ENCODE measurements at regions not wholly inside any gene's neighbourhood (a gene's known extent, or its start where the extent isn't known, plus 50 kb on each side); places are given as distances from the start of the nearest gene placed in this dataset.

GRCh38 chr10:28354511-28354910, 51.6 kb upstream of the MPP7 start:
- no peak overlapping the region for H2BK20ac ChIP-seq (ENCODE audit: low read depth, low read length)
- H3K4ac ChIP-seq (ENCODE audit: low read depth, low read length), result no peak overlapping the region
- H3K79me1 ChIP-seq (ENCODE audit: low read depth in 1 of 2, low read length in 2 of 2), result no peaks in the 10 kb centered on the region
- H3K27ac ChIP-seq (ENCODE audit: insufficient read depth, low read length), result no peak overlapping the region
- H3K9ac ChIP-seq (ENCODE audit: low read depth, low read length), result no peak overlapping the region
- H2BK120ac ChIP-seq (ENCODE audit: low read depth, low read length), result no peak overlapping the region
- no TSS peak for BruUV-seq (replicated peaks)
- H3K9me1 ChIP-seq (ENCODE audit: insufficient read depth, low read length), result no peaks in the 10 kb centered on the region
- no peak overlapping the region for H3K18ac ChIP-seq (ENCODE audit: low read depth, low read length)
- no peaks in the 10 kb centered on the region for H4K20me1 ChIP-seq (ENCODE audit: insufficient read depth, low read length)
- ChIA-PET POLR2A (ENCODE audit: unreplicated experiment) (no interaction called here), CTCF (no interaction called here)
- no peak overlapping the region for H2AK9ac ChIP-seq (replicated peaks; ENCODE audit: low read depth, low read length, poor library complexity)
- no peaks in the 10 kb centered on the region for H3K9me3 ChIP-seq (ENCODE audit: control insufficient read depth, insufficient read depth, low read length)
- H3K14ac ChIP-seq (replicated peaks; ENCODE audit: low read depth, low read length), result no peak overlapping the region
- in situ Hi-C loops (cut with MboI; ENCODE audit: low sequenced_read_pairs), result no loop called here
- no peak overlapping the region for H3K4me2 ChIP-seq (ENCODE audit: low read depth, low read length)
- dilution Hi-C loops (cut with HindIII; ENCODE audit: low sequenced_read_pairs, unreplicated experiment), result no loop called here
- peaks cover 15% of the 10 kb centered on the region for H3K27me3 ChIP-seq (ENCODE audit: control insufficient read depth, insufficient read depth, low read length)
- no peak overlapping the region for H2BK15ac ChIP-seq (ENCODE audit: low read depth, low read length)
- no peak overlapping the region for H3K4me3 ChIP-seq (ENCODE audit: insufficient read depth, low read depth, low read length)
- no peak overlapping the region for H3K23ac ChIP-seq (ENCODE audit: low read depth, low read length)
- DNase-seq (no peak), ATAC-seq (ENCODE audit: low read depth) (no peak)
- no peak overlapping the region for H4K8ac ChIP-seq (ENCODE audit: low read depth in 2 of 2, low read length in 2 of 2)
- no peaks in the 10 kb centered on the region for H3K36me3 ChIP-seq (ENCODE audit: control insufficient read depth, insufficient read depth, low read length)
- WGBS, 2 experiments (ENCODE audit: extremely low coverage in 2 of 2, insufficient read length in 1 of 2), result no CpG with 5 or more reads among the region's 4 CpGs
- H3K56ac ChIP-seq (ENCODE audit: extremely low read depth, insufficient read depth, low read length), result no peak overlapping the region
- no peak overlapping the region for H2AFZ ChIP-seq (replicated peaks; ENCODE audit: low read length, poor library complexity)
- no peak overlapping the region for H4K91ac ChIP-seq (ENCODE audit: insufficient read depth, low read depth, low read length)
- H4K5ac ChIP-seq (ENCODE audit: low read depth, low read length), result no peak overlapping the region
- H2AK5ac ChIP-seq (ENCODE audit: low read depth, low read length), result no peak overlapping the region
- H3K4me1 ChIP-seq (ENCODE audit: control insufficient read depth, insufficient read depth, low read length), result no peaks in the 10 kb centered on the region
- H2BK5ac ChIP-seq (ENCODE audit: low read depth, low read length, poor library complexity, severe bottlenecking), result no peak overlapping the region
- TF ChIP-seq CEBPB (IDR thresholded peaks at IDR 0.05; ENCODE audit: low read depth, low read length) (no peak), SMC3 (IDR thresholded peaks at IDR 0.05; ENCODE audit: low read depth, low read length) (no peak), POLR2A (IDR thresholded peaks at IDR 0.05; ENCODE audit: low read depth, low read length) (no peak), MAFK (IDR thresholded peaks at IDR 0.05; ENCODE audit: low read depth, low read length) (no peak), RCOR1 (IDR thresholded peaks at IDR 0.05; ENCODE audit: insufficient replicate concordance, low read length) (no peak), RFX5 (IDR thresholded peaks at IDR 0.05; ENCODE audit: low read depth, low read length) (no peak), FOS (IDR thresholded peaks at IDR 0.05; ENCODE audit: low read depth, low read length) (no peak), BHLHE40 (IDR thresholded peaks at IDR 0.05; ENCODE audit: low read depth, low read length) (no peak), MXI1 (IDR thresholded peaks at IDR 0.05; ENCODE audit: borderline replicate concordance, low read depth, low read length) (no peak), MAZ (IDR thresholded peaks at IDR 0.05; ENCODE audit: borderline replicate concordance, low read depth, low read length) (no peak), CHD1 (IDR thresholded peaks at IDR 0.05; ENCODE audit: low read depth, low read length) (no peak), CTCF (conservative IDR thresholded peaks at IDR 0.05; ENCODE audit: low read depth, low read length) (no peak), NFE2L2 (IDR thresholded peaks at IDR 0.05; ENCODE audit: low read depth, low read length) (no peak)
- TF ChIP-seq, protein P1, sequence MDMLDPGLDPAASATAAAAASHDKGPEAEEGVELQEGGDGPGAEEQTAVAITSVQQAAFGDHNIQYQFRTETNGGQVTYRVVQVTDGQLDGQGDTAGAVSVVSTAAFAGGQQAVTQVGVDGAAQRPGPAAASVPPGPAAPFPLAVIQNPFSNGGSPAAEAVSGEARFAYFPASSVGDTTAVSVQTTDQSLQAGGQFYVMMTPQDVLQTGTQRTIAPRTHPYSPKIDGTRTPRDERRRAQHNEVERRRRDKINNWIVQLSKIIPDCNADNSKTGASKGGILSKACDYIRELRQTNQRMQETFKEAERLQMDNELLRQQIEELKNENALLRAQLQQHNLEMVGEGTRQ (IDR thresholded peaks at IDR 0.05; ENCODE audit: low read depth, low read length), result no peak
- TF ChIP-seq, protein P2, sequence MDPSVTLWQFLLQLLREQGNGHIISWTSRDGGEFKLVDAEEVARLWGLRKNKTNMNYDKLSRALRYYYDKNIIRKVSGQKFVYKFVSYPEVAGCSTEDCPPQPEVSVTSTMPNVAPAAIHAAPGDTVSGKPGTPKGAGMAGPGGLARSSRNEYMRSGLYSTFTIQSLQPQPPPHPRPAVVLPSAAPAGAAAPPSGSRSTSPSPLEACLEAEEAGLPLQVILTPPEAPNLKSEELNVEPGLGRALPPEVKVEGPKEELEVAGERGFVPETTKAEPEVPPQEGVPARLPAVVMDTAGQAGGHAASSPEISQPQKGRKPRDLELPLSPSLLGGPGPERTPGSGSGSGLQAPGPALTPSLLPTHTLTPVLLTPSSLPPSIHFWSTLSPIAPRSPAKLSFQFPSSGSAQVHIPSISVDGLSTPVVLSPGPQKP (IDR thresholded peaks at IDR 0.05; ENCODE audit: borderline replicate concordance, low read depth, low read length), result no peak
- intact Hi-C loops (cut with micrococcal nuclease), result no loop called here

Data from IMR-90 (cell line).